Panc1 (cell line): ENCODE measurements at regions not wholly inside any gene's neighbourhood (a gene's known extent, or its start where the extent isn't known, plus 50 kb on each side); places are given as distances from the start of the nearest gene placed in this dataset.

Source experiments
- ATAC-seq: fragments of 200-7000 bp; cut with Tn5 transposase; 2 replicates; pipeline ENCODE4 v1.9.1; 2020; ENCODE audit warnings: mild to moderate bottlenecking, moderate library complexity
- BruUV-seq: library from RNA; stranded (reverse); fragments of 400-500 nt; replicated peaks from 2 replicates; lab custom pipeline; 2021; lab: Mats Ljungman, UMichigan
- CTCF ChIA-PET: fragments of 300-600 bp; sonication (Branson Sonifier 250); formaldehyde crosslinking; loops from one replicate; lab custom pipeline; 2022; ENCODE audit warnings: antibody characterized with exemption; lab: Charles Lee
- POLR2A ChIA-PET: fragments of 300-600 bp; sonication (Branson Sonifier 250); formaldehyde crosslinking; loops from one replicate; lab custom pipeline; 2022; ENCODE audit warnings: antibody characterized with exemption; lab: Charles Lee
- DNase-seq: peaks from one replicate; pipeline ENCODE4 v3.0.0-alpha.2; 2010; ENCODE audit warnings: low read depth, low spot score
- H3K27ac ChIP-seq: 2 replicates; pipeline ENCODE4 v1.5.1; 2011; ENCODE audit warnings: mild to moderate bottlenecking, low read length, inconsistent platforms
- H3K27me3 ChIP-seq: fragments of 200-500 bp; sonication (Bioruptor generic); 2 replicates; pipeline ENCODE4 v1.6.0; 2014; ENCODE audit warnings: low read length, inconsistent platforms; ENCODE audit not compliant: control insufficient read depth, insufficient read depth
- H3K36me3 ChIP-seq: fragments of 200-500 bp; sonication (Bioruptor generic); 2 replicates; pipeline ENCODE4 v1.5.1; 2014; ENCODE audit warnings: inconsistent platforms, mild to moderate bottlenecking, low read length, moderate library complexity; ENCODE audit not compliant: control insufficient read depth, insufficient read depth
- H3K4me1 ChIP-seq: 2 replicates; pipeline ENCODE4 v1.5.1; 2011; ENCODE audit warnings: inconsistent platforms, mild to moderate bottlenecking, low read length, moderate library complexity; ENCODE audit not compliant: control insufficient read depth, insufficient read depth
- H3K4me3 ChIP-seq, 2 experiments: 2 replicates each; pipeline ENCODE4 v1.5.1; 2011 to 2012; ENCODE audit warnings: low read depth in 2 of 2, low read length in 2 of 2, mild to moderate bottlenecking in 2 of 2, inconsistent platforms in 1 of 2, moderate library complexity in 1 of 2
- H3K9me3 ChIP-seq: fragments of 200-500 bp; sonication (Bioruptor generic); 2 replicates; pipeline ENCODE4 v1.5.1; 2014; ENCODE audit warnings: low read depth, mild to moderate bottlenecking, inconsistent platforms, low read length, moderate library complexity; ENCODE audit not compliant: control insufficient read depth, insufficient read depth
- POLR2AphosphoS5 ChIP-seq: IDR thresholded peaks from 2 replicates; pipeline ENCODE4 v1.6.1; 2012; ENCODE audit warnings: mild to moderate bottlenecking, low read depth, low read length, moderate library complexity
- SIN3A ChIP-seq: IDR thresholded peaks from 2 replicates; pipeline ENCODE4 v1.6.1; 2012; ENCODE audit warnings: low read depth, mild to moderate bottlenecking, low read length, moderate library complexity, borderline replicate concordance; ENCODE audit not compliant: insufficient read depth
- TCF7L2 ChIP-seq: IDR thresholded peaks from 2 replicates; pipeline ENCODE4 v1.6.1; 2011; ENCODE audit warnings: mild to moderate bottlenecking, low read depth, low read length, inconsistent platforms
- in situ Hi-C: cut with HindIII; loops from 2 replicates; pipeline ENCODE4 v1.10.0; 2016; ENCODE audit warnings: low sequenced_read_pairs, low pct_unique_long_range_greater_than_20kb
- intact Hi-C: fragments of 100-400 bp; cut with micrococcal nuclease; formaldehyde crosslinking; loops from one replicate; pipeline ENCODE4 v1.10.0; 2022; ENCODE audit not compliant: unreplicated experiment
- TF ChIP-seq, protein P1 (sequence below): fragments of 450-650 bp; IDR thresholded peaks from 2 replicates; pipeline ENCODE4 v1.5.1; 2017; ENCODE audit warnings: mild to moderate bottlenecking
- TF ChIP-seq, protein P2 (sequence below), 2 experiments: IDR thresholded peaks; 2 replicates each; pipeline ENCODE4 v1.6.1; 2011 to 2012; ENCODE audit warnings: low read depth in 2 of 2, control low read depth in 1 of 2, low read length in 1 of 2, mild to moderate bottlenecking in 1 of 2, moderate library complexity in 1 of 2; ENCODE audit not compliant: insufficient read depth in 1 of 2

DNA sequence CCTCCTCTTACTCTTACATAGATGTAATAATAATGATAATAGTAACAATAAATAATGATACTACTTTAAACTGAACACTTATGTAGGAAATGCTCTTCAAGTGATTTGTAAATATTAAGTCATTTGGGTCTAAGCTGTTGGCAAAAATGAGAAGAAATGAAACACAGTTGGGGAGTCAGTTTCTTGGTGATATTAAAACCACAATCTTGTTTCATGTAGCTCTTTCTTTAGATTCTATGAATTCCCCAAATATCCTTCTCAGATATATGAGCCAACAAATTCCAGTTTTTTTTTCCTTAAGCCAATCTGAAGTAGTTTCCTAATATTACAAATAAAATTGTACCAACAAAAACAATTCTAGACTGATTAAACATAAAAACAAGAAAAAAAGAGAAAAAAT, 1115.6 kb upstream of the CNTN5 start:
- Histone ChIP-seq H3K4me1 (no peaks in the 10 kb centered on the region), H3K27me3 (no peaks in the 10 kb centered on the region), H3K4me3 (no peak overlapping the region), H3K27ac (no peak overlapping the region), H3K9me3 (no peaks in the 10 kb centered on the region; the same call in 1 of the 2 replicates), H3K36me3 (no peaks in the 10 kb centered on the region)
- ChIA-PET CTCF (no interaction called here), POLR2A (no interaction called here)
- BruUV-seq: no TSS peak
- no peak for DNase-seq
- ATAC-seq: no peak
- intact Hi-C loops (no loop called here), in situ Hi-C loops (no loop called here)
- no peak for TF ChIP-seq POLR2AphosphoS5
- TF ChIP-seq TCF7L2: no peak
- TF ChIP-seq SIN3A: no peak
- TF ChIP-seq, protein P1, sequence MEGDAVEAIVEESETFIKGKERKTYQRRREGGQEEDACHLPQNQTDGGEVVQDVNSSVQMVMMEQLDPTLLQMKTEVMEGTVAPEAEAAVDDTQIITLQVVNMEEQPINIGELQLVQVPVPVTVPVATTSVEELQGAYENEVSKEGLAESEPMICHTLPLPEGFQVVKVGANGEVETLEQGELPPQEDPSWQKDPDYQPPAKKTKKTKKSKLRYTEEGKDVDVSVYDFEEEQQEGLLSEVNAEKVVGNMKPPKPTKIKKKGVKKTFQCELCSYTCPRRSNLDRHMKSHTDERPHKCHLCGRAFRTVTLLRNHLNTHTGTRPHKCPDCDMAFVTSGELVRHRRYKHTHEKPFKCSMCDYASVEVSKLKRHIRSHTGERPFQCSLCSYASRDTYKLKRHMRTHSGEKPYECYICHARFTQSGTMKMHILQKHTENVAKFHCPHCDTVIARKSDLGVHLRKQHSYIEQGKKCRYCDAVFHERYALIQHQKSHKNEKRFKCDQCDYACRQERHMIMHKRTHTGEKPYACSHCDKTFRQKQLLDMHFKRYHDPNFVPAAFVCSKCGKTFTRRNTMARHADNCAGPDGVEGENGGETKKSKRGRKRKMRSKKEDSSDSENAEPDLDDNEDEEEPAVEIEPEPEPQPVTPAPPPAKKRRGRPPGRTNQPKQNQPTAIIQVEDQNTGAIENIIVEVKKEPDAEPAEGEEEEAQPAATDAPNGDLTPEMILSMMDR: no peak
- TF ChIP-seq, protein P2, sequence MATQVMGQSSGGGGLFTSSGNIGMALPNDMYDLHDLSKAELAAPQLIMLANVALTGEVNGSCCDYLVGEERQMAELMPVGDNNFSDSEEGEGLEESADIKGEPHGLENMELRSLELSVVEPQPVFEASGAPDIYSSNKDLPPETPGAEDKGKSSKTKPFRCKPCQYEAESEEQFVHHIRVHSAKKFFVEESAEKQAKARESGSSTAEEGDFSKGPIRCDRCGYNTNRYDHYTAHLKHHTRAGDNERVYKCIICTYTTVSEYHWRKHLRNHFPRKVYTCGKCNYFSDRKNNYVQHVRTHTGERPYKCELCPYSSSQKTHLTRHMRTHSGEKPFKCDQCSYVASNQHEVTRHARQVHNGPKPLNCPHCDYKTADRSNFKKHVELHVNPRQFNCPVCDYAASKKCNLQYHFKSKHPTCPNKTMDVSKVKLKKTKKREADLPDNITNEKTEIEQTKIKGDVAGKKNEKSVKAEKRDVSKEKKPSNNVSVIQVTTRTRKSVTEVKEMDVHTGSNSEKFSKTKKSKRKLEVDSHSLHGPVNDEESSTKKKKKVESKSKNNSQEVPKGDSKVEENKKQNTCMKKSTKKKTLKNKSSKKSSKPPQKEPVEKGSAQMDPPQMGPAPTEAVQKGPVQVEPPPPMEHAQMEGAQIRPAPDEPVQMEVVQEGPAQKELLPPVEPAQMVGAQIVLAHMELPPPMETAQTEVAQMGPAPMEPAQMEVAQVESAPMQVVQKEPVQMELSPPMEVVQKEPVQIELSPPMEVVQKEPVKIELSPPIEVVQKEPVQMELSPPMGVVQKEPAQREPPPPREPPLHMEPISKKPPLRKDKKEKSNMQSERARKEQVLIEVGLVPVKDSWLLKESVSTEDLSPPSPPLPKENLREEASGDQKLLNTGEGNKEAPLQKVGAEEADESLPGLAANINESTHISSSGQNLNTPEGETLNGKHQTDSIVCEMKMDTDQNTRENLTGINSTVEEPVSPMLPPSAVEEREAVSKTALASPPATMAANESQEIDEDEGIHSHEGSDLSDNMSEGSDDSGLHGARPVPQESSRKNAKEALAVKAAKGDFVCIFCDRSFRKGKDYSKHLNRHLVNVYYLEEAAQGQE (IDR thresholded peaks at IDR 0.05; ENCODE audit: insufficient read depth in 1 of 2, low read depth in 2 of 2, low read length in 1 of 2): no peak

DNA sequence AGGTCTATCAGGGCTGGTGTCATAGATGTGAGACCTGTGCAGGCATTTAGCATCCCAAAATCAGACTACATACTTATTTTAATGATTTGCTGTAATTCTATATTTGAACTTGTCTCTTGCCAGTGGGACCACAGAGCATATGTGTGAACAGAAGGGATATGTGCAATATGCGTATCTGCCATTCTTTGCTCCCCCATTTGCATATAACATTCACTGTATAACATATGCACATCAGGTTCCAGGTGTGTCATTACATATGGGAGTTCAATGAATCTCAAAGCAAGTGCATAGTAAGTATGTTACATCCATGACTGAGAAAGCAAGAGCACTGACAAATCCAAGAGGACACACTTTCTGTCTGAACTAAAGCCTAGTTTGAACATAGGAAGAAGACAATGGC, 1115.1 kb upstream of the CNTN5 start:
- no peak for DNase-seq
- in situ Hi-C loops (no loop called here), intact Hi-C loops (no loop called here)
- Histone ChIP-seq H3K9me3 (no peaks in the 10 kb centered on the region; the same call in 1 of the 2 replicates), H3K27me3 (no peaks in the 10 kb centered on the region), H3K36me3 (no peaks in the 10 kb centered on the region), H3K27ac (no peak overlapping the region), H3K4me3 (no peak overlapping the region), H3K4me1 (no peaks in the 10 kb centered on the region)
- POLR2A ChIA-PET: no interaction called here
- no TSS peak for BruUV-seq
- no peak for TF ChIP-seq SIN3A
- no peak for TF ChIP-seq POLR2AphosphoS5
- TF ChIP-seq, protein P1: no peak
- TF ChIP-seq TCF7L2: no peak
- TF ChIP-seq, protein P2 (IDR thresholded peaks at IDR 0.05; ENCODE audit: insufficient read depth in 1 of 2, low read depth in 2 of 2, low read length in 1 of 2): no peak
- ATAC-seq: no peak
- CTCF ChIA-PET: no interaction called here
